H1 (cell line): ENCODE measurements at regions not wholly inside any gene's neighbourhood (a gene's known extent, or its start where the extent isn't known, plus 50 kb on each side); places are given as distances from the start of the nearest gene placed in this dataset.

ENCODE experiments used
- CREB1 ChIP-seq: IDR thresholded peaks from 2 replicates; pipeline ENCODE4 v1.6.1; 2012; ENCODE audit warnings: inconsistent platforms
- EZH2 ChIP-seq: fragments of 200-600 bp; sonication (generic); IDR thresholded peaks from 2 replicates; pipeline ENCODE4 v1.7.1; 2012; ENCODE audit warnings: low read depth, mild to moderate bottlenecking, moderate library complexity, low read length, inconsistent platforms; ENCODE audit not compliant: severe bottlenecking
- JUN ChIP-seq: IDR thresholded peaks from 2 replicates; pipeline ENCODE4 v1.6.1; 2011; ENCODE audit warnings: low read depth, mild to moderate bottlenecking, improper control_type of control experiment, low read length
- POLR2A ChIP-seq, 2 experiments: IDR thresholded peaks; 1 replicate in 1 of 2; 2 replicates in 1 of 2; pipeline ENCODE4 v1.6.1; 2011; ENCODE audit warnings: low read depth in 2 of 2, low read length in 2 of 2, mild to moderate bottlenecking in 2 of 2; ENCODE audit errors: control extremely low read depth in 1 of 2
- POLR2AphosphoS5 ChIP-seq: IDR thresholded peaks from 2 replicates; pipeline ENCODE4 v1.6.1; 2011; ENCODE audit warnings: low read depth, low read length
- RNF2 ChIP-seq: fragments of 200-900, 300-1000 bp; sonication (generic); IDR thresholded peaks from 2 replicates; pipeline ENCODE4 v1.7.1; 2016; ENCODE audit warnings: borderline replicate concordance, low read depth, mild to moderate bottlenecking, antibody characterized with exemption, low read length; ENCODE audit not compliant: poor library complexity, severe bottlenecking; ENCODE audit errors: missing control alignments
- SIN3A ChIP-seq, 2 experiments: IDR thresholded peaks in 1 of 2; conservative IDR thresholded peaks in 1 of 2; 2 replicates each; pipeline ENCODE4 v1.6.1; 2011 to 2012; ENCODE audit warnings: low read length in 2 of 2, improper control_type of control experiment in 1 of 2, low read depth in 1 of 2, mild to moderate bottlenecking in 1 of 2
- TCF12 ChIP-seq: IDR thresholded peaks from 2 replicates; pipeline ENCODE4 v1.6.1; 2011; ENCODE audit warnings: low read depth, mild to moderate bottlenecking, low read length
- TF ChIP-seq, protein P1 (sequence below), 3 experiments: IDR thresholded peaks; 1 replicate in 2 of 3; 2 replicates in 1 of 3; pipeline versions ENCODE4 v1.5.1 to v1.6.1; 2011; ENCODE audit warnings: low read length in 3 of 3, mild to moderate bottlenecking in 3 of 3, inconsistent platforms in 2 of 3, low read depth in 1 of 3, moderate library complexity in 1 of 3; ENCODE audit not compliant: insufficient read depth in 1 of 3; ENCODE audit errors: control extremely low read depth in 1 of 3

DNA sequence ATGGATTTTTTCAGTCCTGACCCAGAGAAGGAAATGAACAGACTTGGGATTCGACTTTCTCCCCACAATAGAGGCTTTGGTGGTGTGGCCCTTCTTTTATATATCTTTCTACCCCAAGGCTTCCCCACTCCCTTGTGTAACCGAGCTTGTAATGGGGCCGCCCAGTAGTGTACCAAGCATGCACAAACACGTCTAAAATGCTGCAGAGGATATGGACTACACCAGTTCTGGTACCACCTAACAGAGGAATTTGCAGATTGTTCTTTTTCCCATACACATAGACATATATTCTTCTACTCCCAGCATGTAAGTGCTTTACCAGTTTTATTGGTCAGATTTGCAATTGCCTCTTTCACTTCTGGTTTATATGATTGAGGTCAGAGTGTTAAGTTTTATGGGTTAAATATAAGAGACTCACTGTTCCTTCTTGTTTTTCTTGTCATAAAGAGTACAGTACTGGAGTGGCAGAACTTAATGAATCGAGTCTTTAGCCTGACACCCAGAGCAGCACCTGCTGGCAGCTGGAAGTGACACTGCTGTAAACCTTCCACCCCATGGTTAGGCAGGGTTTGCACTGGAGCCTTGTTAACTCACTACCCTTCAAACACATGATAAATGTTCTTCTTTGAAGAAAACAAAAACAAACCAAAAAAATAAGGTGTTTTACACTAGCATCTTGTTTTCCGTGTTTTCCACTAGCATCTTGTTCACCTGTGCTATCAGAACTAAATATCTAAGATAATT, 198.6 kb downstream of the PTPRC start:
- no peak for TF ChIP-seq EZH2
- no peak for TF ChIP-seq POLR2AphosphoS5
- no peak for TF ChIP-seq JUN
- no peak for TF ChIP-seq TCF12
- no peak for TF ChIP-seq CREB1
- TF ChIP-seq, protein P1, sequence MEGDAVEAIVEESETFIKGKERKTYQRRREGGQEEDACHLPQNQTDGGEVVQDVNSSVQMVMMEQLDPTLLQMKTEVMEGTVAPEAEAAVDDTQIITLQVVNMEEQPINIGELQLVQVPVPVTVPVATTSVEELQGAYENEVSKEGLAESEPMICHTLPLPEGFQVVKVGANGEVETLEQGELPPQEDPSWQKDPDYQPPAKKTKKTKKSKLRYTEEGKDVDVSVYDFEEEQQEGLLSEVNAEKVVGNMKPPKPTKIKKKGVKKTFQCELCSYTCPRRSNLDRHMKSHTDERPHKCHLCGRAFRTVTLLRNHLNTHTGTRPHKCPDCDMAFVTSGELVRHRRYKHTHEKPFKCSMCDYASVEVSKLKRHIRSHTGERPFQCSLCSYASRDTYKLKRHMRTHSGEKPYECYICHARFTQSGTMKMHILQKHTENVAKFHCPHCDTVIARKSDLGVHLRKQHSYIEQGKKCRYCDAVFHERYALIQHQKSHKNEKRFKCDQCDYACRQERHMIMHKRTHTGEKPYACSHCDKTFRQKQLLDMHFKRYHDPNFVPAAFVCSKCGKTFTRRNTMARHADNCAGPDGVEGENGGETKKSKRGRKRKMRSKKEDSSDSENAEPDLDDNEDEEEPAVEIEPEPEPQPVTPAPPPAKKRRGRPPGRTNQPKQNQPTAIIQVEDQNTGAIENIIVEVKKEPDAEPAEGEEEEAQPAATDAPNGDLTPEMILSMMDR (IDR thresholded peaks at IDR 0.05; ENCODE audit: control extremely low read depth in 1 of 3, insufficient read depth in 1 of 3, low read depth in 1 of 3, low read length in 3 of 3): peak in 1 of 3 experiments; percentile 1; a peak in 1 of 4 replicates
- TF ChIP-seq RNF2: no peak
- TF ChIP-seq POLR2A (IDR thresholded peaks at IDR 0.05; ENCODE audit: control extremely low read depth in 1 of 2, low read depth in 2 of 2, low read length in 2 of 2): no peak
- TF ChIP-seq SIN3A (conservative IDR thresholded peaks at IDR 0.05 in 1 of 2, IDR thresholded peaks at IDR 0.05 in 1 of 2; ENCODE audit: low read depth in 1 of 2, low read length in 2 of 2): no peak
